Parathyroid adenoma (tissue), 2 donors: ENCODE measurements at regions not wholly inside any gene's neighbourhood (a gene's known extent, or its start where the extent isn't known, plus 50 kb on each side); places are given as distances from the start of the nearest gene placed in this dataset.

ENCODE experiments used
- H2AFZ ChIP-seq: fragments of 300-600 bp; sonication (generic); one replicate; pipeline ENCODE4 v1.7.0; 2017; ENCODE audit warnings: antibody characterized with exemption, mild to moderate bottlenecking
- H3K27ac ChIP-seq: fragments of 300-600 bp; sonication (generic); one replicate; pipeline ENCODE4 v1.7.0; 2017
- H3K27me3 ChIP-seq: fragments of 300-600 bp; sonication (generic); one replicate; pipeline ENCODE4 v1.7.0; 2017; ENCODE audit warnings: low read length; ENCODE audit not compliant: control insufficient read depth, insufficient read depth
- H3K36me3 ChIP-seq: fragments of 300-600 bp; sonication (generic); one replicate; pipeline ENCODE4 v1.7.0; 2017; ENCODE audit warnings: low read length; ENCODE audit not compliant: control insufficient read depth, insufficient read depth
- H3K4me1 ChIP-seq: fragments of 300-600 bp; sonication (generic); one replicate; pipeline ENCODE4 v1.7.0; 2017; ENCODE audit warnings: control low read depth
- H3K4me2 ChIP-seq: fragments of 300-600 bp; sonication (generic); one replicate; pipeline ENCODE4 v1.7.0; 2017; ENCODE audit warnings: low read length
- H3K4me3 ChIP-seq: fragments of 300-600 bp; sonication (generic); one replicate; pipeline ENCODE4 v1.7.0; 2017; ENCODE audit warnings: low read depth, low read length
- H3K79me2 ChIP-seq: fragments of 300-600 bp; sonication (generic); one replicate; pipeline ENCODE4 v1.7.0; 2017; ENCODE audit warnings: control low read depth
- H3K9ac ChIP-seq: fragments of 300-600 bp; sonication (generic); one replicate; pipeline ENCODE4 v1.7.0; 2017; ENCODE audit warnings: mild to moderate bottlenecking
- H3K9me3 ChIP-seq: fragments of 300-600 bp; sonication (generic); one replicate; pipeline ENCODE4 v1.7.0; 2017; ENCODE audit warnings: low read length; ENCODE audit not compliant: control insufficient read depth
- TF ChIP-seq, protein P1 (sequence below): fragments of 300-600 bp; sonication (generic); IDR thresholded peaks from one replicate; pipeline ENCODE4 v1.7.0; 2017; ENCODE audit warnings: antibody characterized with exemption, mild to moderate bottlenecking
- donor health status: primary hyperparathyroidism.

DNA sequence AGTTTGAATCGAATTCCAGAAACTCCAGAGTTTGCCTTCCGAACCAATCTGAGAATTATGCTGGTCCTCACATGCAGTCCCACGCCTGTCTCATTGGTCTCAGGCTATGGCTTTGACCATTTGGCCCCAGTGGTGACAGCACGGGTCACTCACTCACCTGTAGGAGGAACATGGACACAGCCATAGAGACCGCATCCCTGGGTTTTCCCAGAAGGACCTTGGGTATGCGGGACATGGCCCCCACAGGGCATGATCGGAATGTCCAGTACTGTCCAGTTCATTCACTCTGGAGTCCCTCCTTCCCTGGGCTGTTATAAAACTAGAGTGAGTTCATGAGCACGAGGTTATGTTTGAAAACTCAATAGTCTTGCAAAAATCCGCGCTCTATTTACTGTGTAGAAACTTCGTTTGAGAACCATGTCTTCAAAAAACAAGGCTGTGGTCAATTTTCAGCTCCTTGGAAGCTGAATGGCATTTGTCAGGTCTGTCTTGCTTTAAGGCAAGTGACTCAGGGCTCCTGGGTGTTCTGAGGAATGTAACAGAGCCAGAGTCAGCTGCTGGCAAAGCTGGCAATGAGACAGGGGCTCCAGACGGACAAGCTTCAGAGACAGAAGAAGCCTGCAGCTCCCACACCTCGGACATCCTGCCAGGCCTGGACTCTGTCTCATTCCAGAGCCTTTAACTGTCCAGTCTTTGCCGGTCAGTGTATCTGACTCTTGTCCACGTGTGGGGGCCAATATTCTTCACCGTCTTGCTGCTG lies 86.7 kb upstream of the TMEM18 start:
- H3K36me3 ChIP-seq = no peaks in the 10 kb centered on the region
- no peak overlapping the region for H3K27ac ChIP-seq
- no peak overlapping the region for H3K4me2 ChIP-seq
- no peaks in the 10 kb centered on the region for H3K9me3 ChIP-seq
- H3K79me2 ChIP-seq = no peaks in the 10 kb centered on the region
- no peak overlapping the region for H3K9ac ChIP-seq
- H2AFZ ChIP-seq = no peak overlapping the region
- no peak overlapping the region for H3K4me3 ChIP-seq
- H3K27me3 ChIP-seq = no peaks in the 10 kb centered on the region
- H3K4me1 ChIP-seq = no peaks in the 10 kb centered on the region
- TF ChIP-seq, protein P1, sequence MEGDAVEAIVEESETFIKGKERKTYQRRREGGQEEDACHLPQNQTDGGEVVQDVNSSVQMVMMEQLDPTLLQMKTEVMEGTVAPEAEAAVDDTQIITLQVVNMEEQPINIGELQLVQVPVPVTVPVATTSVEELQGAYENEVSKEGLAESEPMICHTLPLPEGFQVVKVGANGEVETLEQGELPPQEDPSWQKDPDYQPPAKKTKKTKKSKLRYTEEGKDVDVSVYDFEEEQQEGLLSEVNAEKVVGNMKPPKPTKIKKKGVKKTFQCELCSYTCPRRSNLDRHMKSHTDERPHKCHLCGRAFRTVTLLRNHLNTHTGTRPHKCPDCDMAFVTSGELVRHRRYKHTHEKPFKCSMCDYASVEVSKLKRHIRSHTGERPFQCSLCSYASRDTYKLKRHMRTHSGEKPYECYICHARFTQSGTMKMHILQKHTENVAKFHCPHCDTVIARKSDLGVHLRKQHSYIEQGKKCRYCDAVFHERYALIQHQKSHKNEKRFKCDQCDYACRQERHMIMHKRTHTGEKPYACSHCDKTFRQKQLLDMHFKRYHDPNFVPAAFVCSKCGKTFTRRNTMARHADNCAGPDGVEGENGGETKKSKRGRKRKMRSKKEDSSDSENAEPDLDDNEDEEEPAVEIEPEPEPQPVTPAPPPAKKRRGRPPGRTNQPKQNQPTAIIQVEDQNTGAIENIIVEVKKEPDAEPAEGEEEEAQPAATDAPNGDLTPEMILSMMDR = no peak

DNA sequence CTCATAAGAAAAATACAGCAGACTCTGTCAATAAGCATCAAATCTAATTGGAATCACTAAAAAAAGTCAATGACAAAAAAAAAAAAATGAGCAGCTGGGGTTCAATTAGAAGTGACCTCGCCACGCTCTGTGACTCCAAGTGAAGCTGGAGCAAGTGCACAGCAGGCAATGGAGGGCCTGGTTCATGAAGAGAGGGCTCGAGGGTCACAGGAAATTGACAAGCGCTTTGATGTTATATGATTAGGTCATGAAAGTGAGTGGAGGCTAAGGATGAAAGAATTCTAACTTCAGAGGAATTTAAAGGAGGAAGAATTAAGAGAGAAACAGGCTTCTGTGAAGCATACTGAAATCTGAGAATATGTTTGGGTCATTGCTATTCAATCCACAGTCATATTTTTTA lies 85.4 kb upstream of the TMEM18 start:
- H3K9ac ChIP-seq = no peak overlapping the region
- no peaks in the 10 kb centered on the region for H3K9me3 ChIP-seq
- no peaks in the 10 kb centered on the region for H3K4me1 ChIP-seq
- TF ChIP-seq, protein P1 = no peak
- no peak overlapping the region for H3K27ac ChIP-seq
- no peaks in the 10 kb centered on the region for H3K36me3 ChIP-seq
- no peaks in the 10 kb centered on the region for H3K27me3 ChIP-seq
- no peak overlapping the region for H3K4me3 ChIP-seq
- H3K79me2 ChIP-seq = no peaks in the 10 kb centered on the region
- no peak overlapping the region for H2AFZ ChIP-seq
- no peak overlapping the region for H3K4me2 ChIP-seq

DNA sequence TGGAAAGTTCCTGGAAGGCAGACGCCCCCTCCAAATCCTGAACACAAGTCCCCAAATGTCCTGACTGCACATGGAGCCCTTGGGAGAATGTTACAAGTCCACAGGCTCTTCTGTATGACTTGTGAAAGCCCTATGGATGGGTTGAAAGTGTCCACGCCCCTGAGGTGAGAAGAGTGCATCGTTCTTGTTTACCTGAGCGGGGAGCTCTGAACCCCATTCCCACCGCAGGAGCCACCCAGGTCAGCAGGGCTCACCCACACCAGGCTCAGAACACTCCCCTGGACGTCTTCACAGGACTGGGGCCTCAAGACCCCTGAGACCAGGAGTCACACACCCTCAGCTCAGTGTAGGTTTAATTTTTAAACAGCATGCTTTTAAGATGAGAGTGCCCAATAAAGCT lies 84.2 kb upstream of the TMEM18 start:
- Histone ChIP-seq H3K27ac (no peak overlapping the region), H2AFZ (no peak overlapping the region), H3K9ac (no peak overlapping the region)

DNA sequence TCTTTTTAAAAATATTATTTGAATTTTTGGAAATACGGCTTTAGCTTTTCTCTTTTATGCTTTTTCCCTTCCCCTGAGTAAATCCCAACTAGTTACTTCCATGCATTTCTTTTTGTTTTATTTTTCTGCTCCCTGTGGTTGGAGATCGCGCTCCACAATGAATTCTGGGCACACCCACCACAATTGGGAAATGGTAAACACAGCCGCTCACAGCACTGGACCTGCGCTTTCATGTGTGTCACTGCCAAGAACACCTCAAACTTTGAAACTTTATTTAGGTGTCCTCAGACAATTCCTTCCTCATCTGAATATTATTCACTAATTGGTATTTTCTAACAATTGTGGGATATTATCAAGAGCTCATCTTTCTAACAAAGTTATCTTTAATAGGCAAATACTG lies 82.8 kb upstream of the TMEM18 start:
- no peak overlapping the region for H3K27ac ChIP-seq
- H3K9me3 ChIP-seq = no peaks in the 10 kb centered on the region
- TF ChIP-seq, protein P1 = no peak
- no peak overlapping the region for H3K4me2 ChIP-seq
- H2AFZ ChIP-seq = no peak overlapping the region
- no peaks in the 10 kb centered on the region for H3K79me2 ChIP-seq
- H3K36me3 ChIP-seq = no peaks in the 10 kb centered on the region
- no peaks in the 10 kb centered on the region for H3K27me3 ChIP-seq
- H3K4me1 ChIP-seq = no peaks in the 10 kb centered on the region
- no peak overlapping the region for H3K4me3 ChIP-seq
- no peak overlapping the region for H3K9ac ChIP-seq

More for the DNA sequence above, 84.2 kb upstream of the TMEM18 start:
- H3K4me2 ChIP-seq = no peak overlapping the region
- no peaks in the 10 kb centered on the region for H3K4me1 ChIP-seq
- H3K27me3 ChIP-seq = no peaks in the 10 kb centered on the region
- no peaks in the 10 kb centered on the region for H3K36me3 ChIP-seq
- no peak overlapping the region for H3K4me3 ChIP-seq
- H3K79me2 ChIP-seq = no peaks in the 10 kb centered on the region
- TF ChIP-seq, protein P1 = no peak
- no peaks in the 10 kb centered on the region for H3K9me3 ChIP-seq
